IMR-90 (cell line): ENCODE measurements at regions not wholly inside any gene's neighbourhood (a gene's known extent, or its start where the extent isn't known, plus 50 kb on each side); places are given as distances from the start of the nearest gene placed in this dataset.

ENCODE experiments used
- ATAC-seq: fragments of 200-7000 bp; cut with Tn5 transposase; 2 replicates; pipeline ENCODE4 v1.9.1; 2020; ENCODE audit warnings: low read depth, mild to moderate bottlenecking, moderate library complexity
- BruUV-seq: library from RNA; stranded (reverse); fragments of 400-500 nt; replicated peaks from 2 replicates; lab custom pipeline; 2021; lab: Mats Ljungman, UMichigan
- CTCF ChIA-PET: fragments of 300-600 bp; formaldehyde crosslinking; extraction: SDS; loops from one replicate; lab custom pipeline; 2021; ENCODE audit warnings: antibody characterized with exemption; lab: Yijun Ruan, JAX
- POLR2A ChIA-PET: fragments of 300-600 bp; sonication (Branson Sonifier 250); formaldehyde crosslinking; loops from one replicate; lab custom pipeline; 2022; ENCODE audit warnings: antibody characterized with exemption; ENCODE audit not compliant: unreplicated experiment; lab: Charles Lee
- DNase-seq: peaks from one replicate; pipeline ENCODE4 v3.0.0; 2013
- H2AFZ ChIP-seq: replicated peaks from 2 replicates; pipeline ENCODE3; 2013; ENCODE audit warnings: low read length, mild to moderate bottlenecking; ENCODE audit not compliant: poor library complexity
- H2AK5ac ChIP-seq: 2 replicates; pipeline ENCODE4 v1.6.1; 2013; ENCODE audit warnings: low read depth, low read length, inconsistent platforms
- H2AK9ac ChIP-seq: replicated peaks from 2 replicates; pipeline ENCODE3; 2013; ENCODE audit warnings: mild to moderate bottlenecking, low read depth, low read length, moderate library complexity; ENCODE audit not compliant: poor library complexity
- H2BK120ac ChIP-seq: 2 replicates; pipeline ENCODE4 v1.6.1; 2013; ENCODE audit warnings: low read depth, low read length, inconsistent platforms
- H2BK15ac ChIP-seq: 3 replicates; pipeline ENCODE4 v1.6.1; 2013; ENCODE audit warnings: low read depth, low read length, inconsistent platforms
- H2BK20ac ChIP-seq: 2 replicates; pipeline ENCODE4 v1.6.1; 2013; ENCODE audit warnings: low read depth, mild to moderate bottlenecking, inconsistent platforms, low read length, moderate library complexity
- H2BK5ac ChIP-seq: 2 replicates; pipeline ENCODE4 v1.6.1; 2013; ENCODE audit warnings: mild to moderate bottlenecking, low read depth, low read length, inconsistent platforms; ENCODE audit not compliant: poor library complexity, severe bottlenecking
- H3K14ac ChIP-seq: replicated peaks from 2 replicates; pipeline ENCODE4 v1.6.1; 2013; ENCODE audit warnings: low read depth, low read length, inconsistent platforms
- H3K18ac ChIP-seq: 2 replicates; pipeline ENCODE4 v1.6.1; 2013; ENCODE audit warnings: low read depth, low read length, control low read depth
- H3K23ac ChIP-seq: 2 replicates; pipeline ENCODE4 v1.6.1; 2013; ENCODE audit warnings: low read depth, low read length, inconsistent platforms
- H3K27ac ChIP-seq: 2 replicates; pipeline ENCODE4 v1.5.1; 2013; ENCODE audit warnings: mild to moderate bottlenecking, control low read depth, low read length; ENCODE audit not compliant: insufficient read depth
- H3K27me3 ChIP-seq: 2 replicates; pipeline ENCODE4 v1.6.1; 2013; ENCODE audit warnings: low read length; ENCODE audit not compliant: control insufficient read depth, insufficient read depth
- H3K36me3 ChIP-seq: 2 replicates; pipeline ENCODE4 v1.6.1; 2013; ENCODE audit warnings: low read length, mixed read lengths; ENCODE audit not compliant: control insufficient read depth, insufficient read depth
- H3K4ac ChIP-seq: 2 replicates; pipeline ENCODE4 v1.6.1; 2013; ENCODE audit warnings: low read depth, low read length, inconsistent platforms
- H3K4me1 ChIP-seq: 2 replicates; pipeline ENCODE4 v1.6.1; 2013; ENCODE audit warnings: low read length, mixed read lengths; ENCODE audit not compliant: control insufficient read depth, insufficient read depth
- H3K4me2 ChIP-seq: 2 replicates; pipeline ENCODE4 v1.6.1; 2013; ENCODE audit warnings: low read depth, mild to moderate bottlenecking, control low read depth, low read length, moderate library complexity
- H3K4me3 ChIP-seq: 2 replicates; pipeline ENCODE4 v1.5.1; 2013; ENCODE audit warnings: low read depth, mild to moderate bottlenecking, control low read depth, low read length, moderate library complexity; ENCODE audit not compliant: insufficient read depth
- H3K56ac ChIP-seq: 2 replicates; pipeline ENCODE4 v1.6.1; 2013; ENCODE audit warnings: low read length, inconsistent platforms; ENCODE audit not compliant: insufficient read depth; ENCODE audit errors: extremely low read depth
- H3K79me1 ChIP-seq, 2 experiments: 2 replicates each; pipeline ENCODE4 v1.6.1; 2013; ENCODE audit warnings: low read length in 2 of 2, inconsistent platforms in 1 of 2, low read depth in 1 of 2
- H3K9ac ChIP-seq: 2 replicates; pipeline ENCODE4 v1.6.1; 2013; ENCODE audit warnings: low read depth, low read length, control low read depth
- H3K9me1 ChIP-seq: 2 replicates; pipeline ENCODE4 v1.6.1; 2013; ENCODE audit warnings: low read length, inconsistent platforms; ENCODE audit not compliant: insufficient read depth
- H3K9me3 ChIP-seq: 2 replicates; pipeline ENCODE4 v1.6.1; 2013; ENCODE audit warnings: low read length; ENCODE audit not compliant: control insufficient read depth, insufficient read depth
- H4K20me1 ChIP-seq: 2 replicates; pipeline ENCODE4 v1.6.1; 2013; ENCODE audit warnings: low read length, inconsistent platforms; ENCODE audit not compliant: insufficient read depth
- H4K5ac ChIP-seq: 2 replicates; pipeline ENCODE4 v1.6.1; 2013; ENCODE audit warnings: mild to moderate bottlenecking, low read depth, low read length, control low read depth
- H4K8ac ChIP-seq, 2 experiments: 2 replicates each; pipeline ENCODE4 v1.6.1; 2013; ENCODE audit warnings: low read depth in 2 of 2, low read length in 2 of 2, control low read depth in 1 of 2, inconsistent platforms in 1 of 2
- H4K91ac ChIP-seq: 2 replicates; pipeline ENCODE4 v1.6.1; 2013; ENCODE audit warnings: low read depth, low read length, inconsistent platforms; ENCODE audit not compliant: insufficient read depth
- CHD1 ChIP-seq: IDR thresholded peaks from 2 replicates; pipeline ENCODE4 v1.6.1; 2012; ENCODE audit warnings: low read depth, low read length, improper control_type of control experiment
- ELK1 ChIP-seq: fragments of 150-350 bp; IDR thresholded peaks from 2 replicates; pipeline ENCODE4 v1.6.1; 2016; ENCODE audit warnings: low read depth, mild to moderate bottlenecking, low read length, moderate library complexity, borderline replicate concordance
- POLR2A ChIP-seq: IDR thresholded peaks from 2 replicates; pipeline ENCODE4 v1.6.1; 2012; ENCODE audit warnings: mild to moderate bottlenecking, low read depth, low read length
- SMC3 ChIP-seq: fragments of 150-350 bp; IDR thresholded peaks from 2 replicates; pipeline ENCODE4 v1.6.1; 2016; ENCODE audit warnings: low read depth, mild to moderate bottlenecking, antibody characterized with exemption, low read length, moderate library complexity
- WGBS, 2 experiments: methylation state at CpG; one replicate each; pipeline versions ENCODE4 v1.1.5 to v1.1.7; 2013; ENCODE audit warnings: missing lambda C conversion rate in 2 of 2; ENCODE audit not compliant: insufficient read length in 1 of 2; ENCODE audit errors: extremely low coverage in 2 of 2; 5-methylcytosine and 5-hydroxymethylcytosine counted together
- dilution Hi-C: fragments of 300-500 bp; cut with HindIII; formaldehyde crosslinking; loops from one replicate; pipeline ENCODE4 v1.14.3; 2018; ENCODE audit warnings: low sequenced_read_pairs; ENCODE audit not compliant: unreplicated experiment
- in situ Hi-C: fragments of 300-500 bp; cut with MboI; formaldehyde crosslinking; loops from 3 replicates; pipeline ENCODE4 v1.14.3; 2019; ENCODE audit warnings: low sequenced_read_pairs, inconsistent platforms, mixed read lengths
- intact Hi-C: fragments of 100-400 bp; cut with micrococcal nuclease; formaldehyde crosslinking; loops from 2 replicates; pipeline ENCODE4 v1.10.0; 2022

GRCh38 chr1:88462096-88462487 is 222.0 kb upstream of the PKN2 start:
- WGBS, 2 experiments, result no CpG with 5 or more reads among the region's 6 CpGs
- Histone ChIP-seq H3K56ac (no peak overlapping the region), H3K79me1 (no peaks in the 10 kb centered on the region), H3K9me1 (peaks cover 4% of the 10 kb centered on the region; the same call in 1 of the 2 replicates), H3K36me3 (no peaks in the 10 kb centered on the region), H3K4me3 (peak overlapping the region; percentile 47), H2BK120ac (no peak overlapping the region), H3K9me3 (no peaks in the 10 kb centered on the region), H2AK9ac (no peak overlapping the region), H3K4ac (no peak overlapping the region), H2BK20ac (no peak overlapping the region), H2BK15ac (no peak overlapping the region), H3K4me1 (no peaks in the 10 kb centered on the region), H3K18ac (no peak overlapping the region), H3K9ac (0 out of 2 replicates have a peak overlapping the region, but pooled peaks have one; percentile 42), H3K27me3 (no peaks in the 10 kb centered on the region; the same call in 1 of the 2 replicates), H3K23ac (no peak overlapping the region), H2AK5ac (no peak overlapping the region), H3K27ac (no peak overlapping the region), H4K5ac (no peak overlapping the region), H3K14ac (no peak overlapping the region), H3K4me2 (peak overlapping the region; percentile 96), H4K20me1 (no peaks in the 10 kb centered on the region), H4K91ac (no peak overlapping the region), H2BK5ac (no peak overlapping the region), H2AFZ (no peak overlapping the region), H4K8ac (no peak overlapping the region)
- ATAC-seq (no peak), DNase-seq (no peak)
- intact Hi-C loops (no loop called here), in situ Hi-C loops (no loop called here), dilution Hi-C loops (no loop called here)
- no peak for TF ChIP-seq SMC3
- TF ChIP-seq POLR2A, result no peak
- no peak for TF ChIP-seq CHD1
- no peak for TF ChIP-seq ELK1
- CTCF ChIA-PET, result interaction anchor here (0.9 kb wide), 1 partner anchor 9 kb away, joined by 3 read pairs; no protein-coding TSS in a partner anchor
- POLR2A ChIA-PET, result no interaction called here
- no TSS peak for BruUV-seq
